ENCODE measurements at regions not wholly inside any gene's neighbourhood (a gene's known extent, or its start where the extent isn't known, plus 50 kb on each side); places are given as distances from the start of the nearest gene placed in this dataset.

GRCh38 chr19:30090476-30090875 is 148.4 kb downstream of the URI1 start:
- TF ChIP-seq, protein P1, sequence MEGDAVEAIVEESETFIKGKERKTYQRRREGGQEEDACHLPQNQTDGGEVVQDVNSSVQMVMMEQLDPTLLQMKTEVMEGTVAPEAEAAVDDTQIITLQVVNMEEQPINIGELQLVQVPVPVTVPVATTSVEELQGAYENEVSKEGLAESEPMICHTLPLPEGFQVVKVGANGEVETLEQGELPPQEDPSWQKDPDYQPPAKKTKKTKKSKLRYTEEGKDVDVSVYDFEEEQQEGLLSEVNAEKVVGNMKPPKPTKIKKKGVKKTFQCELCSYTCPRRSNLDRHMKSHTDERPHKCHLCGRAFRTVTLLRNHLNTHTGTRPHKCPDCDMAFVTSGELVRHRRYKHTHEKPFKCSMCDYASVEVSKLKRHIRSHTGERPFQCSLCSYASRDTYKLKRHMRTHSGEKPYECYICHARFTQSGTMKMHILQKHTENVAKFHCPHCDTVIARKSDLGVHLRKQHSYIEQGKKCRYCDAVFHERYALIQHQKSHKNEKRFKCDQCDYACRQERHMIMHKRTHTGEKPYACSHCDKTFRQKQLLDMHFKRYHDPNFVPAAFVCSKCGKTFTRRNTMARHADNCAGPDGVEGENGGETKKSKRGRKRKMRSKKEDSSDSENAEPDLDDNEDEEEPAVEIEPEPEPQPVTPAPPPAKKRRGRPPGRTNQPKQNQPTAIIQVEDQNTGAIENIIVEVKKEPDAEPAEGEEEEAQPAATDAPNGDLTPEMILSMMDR (IDR thresholded peaks at IDR 0.05) = no peak
- TF ChIP-seq POLR2A (IDR thresholded peaks at IDR 0.05) = no peak
- no peak for TF ChIP-seq POLR2AphosphoS5 (IDR thresholded peaks at IDR 0.05)
- no peak for TF ChIP-seq EP300 (IDR thresholded peaks at IDR 0.05)

Data from gastroesophageal sphincter (tissue), 3 donors.